ENCODE measurements at regions not wholly inside any gene's neighbourhood (a gene's known extent, or its start where the extent isn't known, plus 50 kb on each side); places are given as distances from the start of the nearest gene placed in this dataset.

GRCh38 chr11:25441421-25441820 is 890.5 kb upstream of the ANO3 start:
- Histone ChIP-seq H3K27ac (ENCODE audit: low read depth, low read length, poor library complexity, severe bottlenecking) (no peak overlapping the region), H3K4me2 (ENCODE audit: low read length) (no peak overlapping the region), H3K4me3 (ENCODE audit: low read depth, low read length, poor library complexity, severe bottlenecking) (no peak overlapping the region), H3K36me3 (ENCODE audit: insufficient read depth, low read length) (no peaks in the 10 kb centered on the region), H3K9ac (ENCODE audit: low read length) (no peak overlapping the region), H3K27me3 (ENCODE audit: insufficient read depth, low read length) (no peaks in the 10 kb centered on the region), H3F3A (ENCODE audit: insufficient read depth, low read length) (no peaks in the 10 kb centered on the region), H3K4me1 (ENCODE audit: insufficient read depth, low read length, severe bottlenecking) (no peaks in the 10 kb centered on the region), H3K79me2 (ENCODE audit: insufficient read depth, low read length) (no peaks in the 10 kb centered on the region), H3K9me3 (ENCODE audit: low read length) (no peaks in the 10 kb centered on the region), H2AFZ (ENCODE audit: low read length) (no peak overlapping the region), H3K9me2 (ENCODE audit: low read depth, low read length) (no peaks in the 10 kb centered on the region), H4K20me1 (ENCODE audit: insufficient read depth, low read length) (no peaks in the 10 kb centered on the region)
- TF ChIP-seq CTCF (IDR thresholded peaks at IDR 0.05; ENCODE audit: low read length) (no peak), EZH2 (IDR thresholded peaks at IDR 0.05; ENCODE audit: borderline replicate concordance, low read length) (no peak)

DNA sequence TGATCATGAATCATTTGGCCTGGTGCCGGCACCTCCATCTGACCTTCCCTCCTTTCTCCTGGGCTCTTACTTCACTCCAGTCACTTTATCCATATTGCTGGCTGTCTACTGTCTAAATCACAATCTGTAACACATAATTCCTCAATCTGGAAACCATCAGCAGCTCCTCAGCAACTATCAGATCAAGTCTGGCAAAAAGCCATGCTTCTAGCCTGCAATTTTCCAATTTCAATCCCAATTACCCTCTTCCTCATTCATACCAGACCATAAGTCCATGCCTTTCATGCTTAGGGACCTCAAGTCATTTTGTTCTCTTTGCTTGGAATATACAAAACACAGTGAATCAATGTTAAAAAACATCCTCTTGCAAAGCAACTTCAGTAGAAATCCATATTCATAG is 882.8 kb upstream of the ANO3 start:
- Histone ChIP-seq H3K27ac (ENCODE audit: low read depth, low read length, poor library complexity, severe bottlenecking) (no peak overlapping the region), H2AFZ (ENCODE audit: low read length) (no peak overlapping the region), H3K4me3 (ENCODE audit: low read depth, low read length, poor library complexity, severe bottlenecking) (no peak overlapping the region), H3F3A (ENCODE audit: insufficient read depth, low read length) (no peaks in the 10 kb centered on the region), H4K20me1 (ENCODE audit: insufficient read depth, low read length) (no peaks in the 10 kb centered on the region), H3K36me3 (ENCODE audit: insufficient read depth, low read length) (no peaks in the 10 kb centered on the region), H3K9ac (ENCODE audit: low read length) (no peak overlapping the region), H3K4me2 (ENCODE audit: low read length) (no peak overlapping the region), H3K9me3 (ENCODE audit: low read length) (no peaks in the 10 kb centered on the region), H3K9me2 (ENCODE audit: low read depth, low read length) (no peaks in the 10 kb centered on the region), H3K79me2 (ENCODE audit: insufficient read depth, low read length) (no peaks in the 10 kb centered on the region), H3K4me1 (ENCODE audit: insufficient read depth, low read length, severe bottlenecking) (no peaks in the 10 kb centered on the region), H3K27me3 (ENCODE audit: insufficient read depth, low read length) (no peaks in the 10 kb centered on the region)
- TF ChIP-seq CTCF (IDR thresholded peaks at IDR 0.05; ENCODE audit: low read length) (no peak), EZH2 (IDR thresholded peaks at IDR 0.05; ENCODE audit: borderline replicate concordance, low read length) (no peak)

GRCh38 chr11:25453471-25453870 is 878.5 kb upstream of the ANO3 start:
- no peaks in the 10 kb centered on the region for H3K79me2 ChIP-seq (ENCODE audit: insufficient read depth, low read length)
- H2AFZ ChIP-seq (ENCODE audit: low read length): no peak overlapping the region
- H3K9me3 ChIP-seq (ENCODE audit: low read length): no peaks in the 10 kb centered on the region
- no peak overlapping the region for H3K4me2 ChIP-seq (ENCODE audit: low read length)
- H3K9ac ChIP-seq (ENCODE audit: low read length): no peak overlapping the region
- H3K27ac ChIP-seq (ENCODE audit: low read depth, low read length, poor library complexity, severe bottlenecking): no peak overlapping the region
- H3K9me2 ChIP-seq (ENCODE audit: low read depth, low read length): no peaks in the 10 kb centered on the region
- TF ChIP-seq CTCF (IDR thresholded peaks at IDR 0.05; ENCODE audit: low read length) (no peak), EZH2 (IDR thresholded peaks at IDR 0.05; ENCODE audit: borderline replicate concordance, low read length) (no peak)
- H3K4me3 ChIP-seq (ENCODE audit: low read depth, low read length, poor library complexity, severe bottlenecking): no peak overlapping the region
- H3K4me1 ChIP-seq (ENCODE audit: insufficient read depth, low read length, severe bottlenecking): no peaks in the 10 kb centered on the region
- H3F3A ChIP-seq (ENCODE audit: insufficient read depth, low read length): no peaks in the 10 kb centered on the region
- no peaks in the 10 kb centered on the region for H4K20me1 ChIP-seq (ENCODE audit: insufficient read depth, low read length)
- no peaks in the 10 kb centered on the region for H3K36me3 ChIP-seq (ENCODE audit: insufficient read depth, low read length)
- H3K27me3 ChIP-seq (ENCODE audit: insufficient read depth, low read length): no peaks in the 10 kb centered on the region
